ENCODE measurements at regions not wholly inside any gene's neighbourhood (a gene's known extent, or its start where the extent isn't known, plus 50 kb on each side); places are given as distances from the start of the nearest gene placed in this dataset.

DNA sequence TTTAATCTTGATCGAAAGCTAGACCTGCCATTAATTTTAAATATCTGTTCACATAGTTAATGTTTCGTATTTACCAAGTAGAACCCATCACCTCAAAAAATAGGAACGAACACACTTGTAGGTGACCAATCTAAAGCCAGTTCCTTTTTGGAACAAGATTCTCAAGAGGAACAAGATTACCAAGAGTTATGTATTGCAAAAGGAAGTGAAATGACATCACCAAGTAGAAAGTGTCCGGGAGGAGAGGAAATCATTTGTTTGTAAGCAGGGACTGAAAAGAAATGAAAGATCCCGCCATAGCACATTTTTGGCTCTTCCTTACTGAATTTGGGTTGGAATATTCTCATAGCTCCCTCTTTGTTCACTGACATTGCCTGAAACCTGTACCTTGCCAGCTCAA lies 1200.5 kb downstream of the SORCS1 start:
- TF ChIP-seq, protein P1, sequence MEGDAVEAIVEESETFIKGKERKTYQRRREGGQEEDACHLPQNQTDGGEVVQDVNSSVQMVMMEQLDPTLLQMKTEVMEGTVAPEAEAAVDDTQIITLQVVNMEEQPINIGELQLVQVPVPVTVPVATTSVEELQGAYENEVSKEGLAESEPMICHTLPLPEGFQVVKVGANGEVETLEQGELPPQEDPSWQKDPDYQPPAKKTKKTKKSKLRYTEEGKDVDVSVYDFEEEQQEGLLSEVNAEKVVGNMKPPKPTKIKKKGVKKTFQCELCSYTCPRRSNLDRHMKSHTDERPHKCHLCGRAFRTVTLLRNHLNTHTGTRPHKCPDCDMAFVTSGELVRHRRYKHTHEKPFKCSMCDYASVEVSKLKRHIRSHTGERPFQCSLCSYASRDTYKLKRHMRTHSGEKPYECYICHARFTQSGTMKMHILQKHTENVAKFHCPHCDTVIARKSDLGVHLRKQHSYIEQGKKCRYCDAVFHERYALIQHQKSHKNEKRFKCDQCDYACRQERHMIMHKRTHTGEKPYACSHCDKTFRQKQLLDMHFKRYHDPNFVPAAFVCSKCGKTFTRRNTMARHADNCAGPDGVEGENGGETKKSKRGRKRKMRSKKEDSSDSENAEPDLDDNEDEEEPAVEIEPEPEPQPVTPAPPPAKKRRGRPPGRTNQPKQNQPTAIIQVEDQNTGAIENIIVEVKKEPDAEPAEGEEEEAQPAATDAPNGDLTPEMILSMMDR (conservative IDR thresholded peaks at IDR 0.05; ENCODE audit: low read depth in 2 of 2) = no peak
- TF ChIP-seq POLR2AphosphoS5 (IDR thresholded peaks at IDR 0.05; ENCODE audit: low read depth) (no peak), ZNF114 (CRISPR knock-in tag; IDR thresholded peaks at IDR 0.05) (no peak), CREB1 (CRISPR knock-in tag; IDR thresholded peaks at IDR 0.05; ENCODE audit: low read depth) (no peak), EZH2phosphoT487 (IDR thresholded peaks at IDR 0.05; ENCODE audit: unreplicated experiment) (no peak), EZH2 (IDR thresholded peaks at IDR 0.05; ENCODE audit: low read depth, unreplicated experiment) (no peak), ZNF331 (CRISPR knock-in tag; IDR thresholded peaks at IDR 0.05; ENCODE audit: low read depth) (no peak)
- TF ChIP-seq, protein P2, sequence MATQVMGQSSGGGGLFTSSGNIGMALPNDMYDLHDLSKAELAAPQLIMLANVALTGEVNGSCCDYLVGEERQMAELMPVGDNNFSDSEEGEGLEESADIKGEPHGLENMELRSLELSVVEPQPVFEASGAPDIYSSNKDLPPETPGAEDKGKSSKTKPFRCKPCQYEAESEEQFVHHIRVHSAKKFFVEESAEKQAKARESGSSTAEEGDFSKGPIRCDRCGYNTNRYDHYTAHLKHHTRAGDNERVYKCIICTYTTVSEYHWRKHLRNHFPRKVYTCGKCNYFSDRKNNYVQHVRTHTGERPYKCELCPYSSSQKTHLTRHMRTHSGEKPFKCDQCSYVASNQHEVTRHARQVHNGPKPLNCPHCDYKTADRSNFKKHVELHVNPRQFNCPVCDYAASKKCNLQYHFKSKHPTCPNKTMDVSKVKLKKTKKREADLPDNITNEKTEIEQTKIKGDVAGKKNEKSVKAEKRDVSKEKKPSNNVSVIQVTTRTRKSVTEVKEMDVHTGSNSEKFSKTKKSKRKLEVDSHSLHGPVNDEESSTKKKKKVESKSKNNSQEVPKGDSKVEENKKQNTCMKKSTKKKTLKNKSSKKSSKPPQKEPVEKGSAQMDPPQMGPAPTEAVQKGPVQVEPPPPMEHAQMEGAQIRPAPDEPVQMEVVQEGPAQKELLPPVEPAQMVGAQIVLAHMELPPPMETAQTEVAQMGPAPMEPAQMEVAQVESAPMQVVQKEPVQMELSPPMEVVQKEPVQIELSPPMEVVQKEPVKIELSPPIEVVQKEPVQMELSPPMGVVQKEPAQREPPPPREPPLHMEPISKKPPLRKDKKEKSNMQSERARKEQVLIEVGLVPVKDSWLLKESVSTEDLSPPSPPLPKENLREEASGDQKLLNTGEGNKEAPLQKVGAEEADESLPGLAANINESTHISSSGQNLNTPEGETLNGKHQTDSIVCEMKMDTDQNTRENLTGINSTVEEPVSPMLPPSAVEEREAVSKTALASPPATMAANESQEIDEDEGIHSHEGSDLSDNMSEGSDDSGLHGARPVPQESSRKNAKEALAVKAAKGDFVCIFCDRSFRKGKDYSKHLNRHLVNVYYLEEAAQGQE (IDR thresholded peaks at IDR 0.05; ENCODE audit: unreplicated experiment) = no peak

All from GM23338 (cell line).